SU-DHL-6 (cell line): ENCODE measurements at regions not wholly inside any gene's neighbourhood (a gene's known extent, or its start where the extent isn't known, plus 50 kb on each side); places are given as distances from the start of the nearest gene placed in this dataset.

Source experiments
- H2AFZ ChIP-seq: fragments of 200-600 bp; sonication (generic); 2 replicates; pipeline ENCODE4 v1.6.1; 2014; ENCODE audit warnings: low read depth, mild to moderate bottlenecking, moderate library complexity, mixed read lengths, antibody characterized with exemption, low read length; ENCODE audit not compliant: severe bottlenecking
- H3F3A ChIP-seq: fragments of 200-600 bp; shearing (Covaris generic); 2 replicates; pipeline ENCODE4 v1.6.0; 2016; ENCODE audit warnings: antibody characterized with exemption, mild to moderate bottlenecking; ENCODE audit not compliant: insufficient read depth
- H3K27ac ChIP-seq: fragments of 200-600 bp; sonication (generic); 2 replicates; pipeline ENCODE4 v1.5.1; 2016; ENCODE audit warnings: low read depth, mild to moderate bottlenecking, low read length, moderate library complexity, mixed read lengths
- H3K27me3 ChIP-seq: fragments of 200-600 bp; sonication (generic), shearing (Covaris generic); 2 replicates; pipeline ENCODE4 v1.6.0; 2014; ENCODE audit warnings: mild to moderate bottlenecking, low read length
- H3K36me3 ChIP-seq: fragments of 200-600 bp; sonication (generic); 2 replicates; pipeline ENCODE4 v1.6.1; 2014; ENCODE audit warnings: mild to moderate bottlenecking, low read length, mixed read lengths
- H3K4me2 ChIP-seq: fragments of 300-600, 200-600 bp; shearing (Covaris generic), sonication (generic); 2 replicates; pipeline ENCODE4 v1.6.0; 2014; ENCODE audit warnings: low read length, low read depth, mild to moderate bottlenecking; ENCODE audit not compliant: poor library complexity, severe bottlenecking
- H3K4me3 ChIP-seq: fragments of 200-600 bp; sonication (generic); 2 replicates; pipeline ENCODE4 v1.5.1; 2014; ENCODE audit warnings: antibody characterized with exemption, low read length, mild to moderate bottlenecking, mixed read lengths; ENCODE audit not compliant: insufficient read depth, poor library complexity, severe bottlenecking
- H3K79me2 ChIP-seq: fragments of 200-600 bp; sonication (generic); 2 replicates; pipeline ENCODE4 v1.6.1; 2014; ENCODE audit warnings: mild to moderate bottlenecking, low read length, moderate library complexity; ENCODE audit not compliant: insufficient read depth
- H3K9ac ChIP-seq: fragments of 200-600 bp; sonication (generic); 2 replicates; pipeline ENCODE4 v1.7.0; 2014; ENCODE audit warnings: mild to moderate bottlenecking, low read length
- H3K9me2 ChIP-seq: fragments of 200-600 bp; sonication (generic); replicated peaks from 2 replicates; pipeline ENCODE4 v1.6.1; 2014; ENCODE audit warnings: low read length; ENCODE audit not compliant: insufficient read depth
- H3K9me3 ChIP-seq: fragments of 200-600 bp; sonication (generic); 2 replicates; pipeline ENCODE4 v1.6.1; 2014; ENCODE audit warnings: low read length, mixed read lengths; ENCODE audit not compliant: insufficient read depth
- H4K20me1 ChIP-seq: fragments of 200-600 bp; sonication (generic); 2 replicates; pipeline ENCODE4 v1.6.1; 2014; ENCODE audit warnings: low read depth, mild to moderate bottlenecking, antibody characterized with exemption, low read length, moderate library complexity, mixed read lengths
- EZH2phosphoT487 ChIP-seq: fragments of 200-600 bp; sonication (generic), shearing (Covaris generic); conservative IDR thresholded peaks from 2 replicates; pipeline ENCODE4 v1.6.1; 2018; ENCODE audit warnings: mild to moderate bottlenecking, antibody characterized with exemption, low read length, moderate library complexity, mixed read lengths
- TF ChIP-seq, protein P1 (sequence below): fragments of 200-600 bp; sonication (generic); IDR thresholded peaks from one replicate; pipeline ENCODE4 v1.5.1; 2017; ENCODE audit warnings: antibody characterized with exemption, mild to moderate bottlenecking, low read length, moderate library complexity; ENCODE audit not compliant: insufficient read depth, poor library complexity, severe bottlenecking

DNA sequence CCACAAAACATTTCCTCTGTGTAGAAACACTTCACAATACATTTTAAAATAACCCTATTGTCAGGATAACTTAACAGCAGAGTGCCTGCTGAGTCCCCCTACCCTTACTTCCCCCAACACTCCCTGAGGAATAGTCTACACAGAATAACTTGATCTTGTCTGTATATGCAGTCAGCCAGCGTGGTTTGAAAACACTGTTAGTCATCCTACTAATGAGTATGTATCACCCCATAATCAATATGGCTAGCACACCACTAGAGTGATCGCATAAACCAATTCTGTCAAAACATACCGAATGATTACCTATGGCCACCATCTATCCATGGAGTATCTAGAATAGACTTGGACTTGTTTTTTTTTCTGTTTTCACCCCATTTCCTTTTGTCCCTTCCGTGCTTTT lies 152.7 kb upstream of the NECTIN3 start:
- no peak overlapping the region for H3K4me3 ChIP-seq

GRCh38 chr3:110925798-110926197 lies 145.8 kb upstream of the NECTIN3 start:
- H2AFZ ChIP-seq = no peak overlapping the region
- no peak for TF ChIP-seq EZH2phosphoT487
- TF ChIP-seq, protein P1, sequence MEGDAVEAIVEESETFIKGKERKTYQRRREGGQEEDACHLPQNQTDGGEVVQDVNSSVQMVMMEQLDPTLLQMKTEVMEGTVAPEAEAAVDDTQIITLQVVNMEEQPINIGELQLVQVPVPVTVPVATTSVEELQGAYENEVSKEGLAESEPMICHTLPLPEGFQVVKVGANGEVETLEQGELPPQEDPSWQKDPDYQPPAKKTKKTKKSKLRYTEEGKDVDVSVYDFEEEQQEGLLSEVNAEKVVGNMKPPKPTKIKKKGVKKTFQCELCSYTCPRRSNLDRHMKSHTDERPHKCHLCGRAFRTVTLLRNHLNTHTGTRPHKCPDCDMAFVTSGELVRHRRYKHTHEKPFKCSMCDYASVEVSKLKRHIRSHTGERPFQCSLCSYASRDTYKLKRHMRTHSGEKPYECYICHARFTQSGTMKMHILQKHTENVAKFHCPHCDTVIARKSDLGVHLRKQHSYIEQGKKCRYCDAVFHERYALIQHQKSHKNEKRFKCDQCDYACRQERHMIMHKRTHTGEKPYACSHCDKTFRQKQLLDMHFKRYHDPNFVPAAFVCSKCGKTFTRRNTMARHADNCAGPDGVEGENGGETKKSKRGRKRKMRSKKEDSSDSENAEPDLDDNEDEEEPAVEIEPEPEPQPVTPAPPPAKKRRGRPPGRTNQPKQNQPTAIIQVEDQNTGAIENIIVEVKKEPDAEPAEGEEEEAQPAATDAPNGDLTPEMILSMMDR = no peak
- H3K9ac ChIP-seq = no peak overlapping the region
- H3K36me3 ChIP-seq = no peaks in the 10 kb centered on the region
- no peak overlapping the region for H3K27ac ChIP-seq
- H3K4me3 ChIP-seq = no peak overlapping the region
- H3K79me2 ChIP-seq = no peaks in the 10 kb centered on the region
- no peaks in the 10 kb centered on the region for H3K27me3 ChIP-seq
- H3F3A ChIP-seq = no peaks in the 10 kb centered on the region
- no peak overlapping the region for H3K4me2 ChIP-seq
- H3K9me2 ChIP-seq = no peaks in the 10 kb centered on the region
- H4K20me1 ChIP-seq = no peaks in the 10 kb centered on the region
- no peaks in the 10 kb centered on the region for H3K9me3 ChIP-seq

More for the DNA sequence above, 152.7 kb upstream of the NECTIN3 start:
- no peak overlapping the region for H3K27ac ChIP-seq
- no peaks in the 10 kb centered on the region for H4K20me1 ChIP-seq
- no peaks in the 10 kb centered on the region for H3K9me3 ChIP-seq
- H3K9ac ChIP-seq = no peak overlapping the region
- no peak overlapping the region for H3K4me2 ChIP-seq
- no peaks in the 10 kb centered on the region for H3K9me2 ChIP-seq
- no peaks in the 10 kb centered on the region for H3K27me3 ChIP-seq
- H3F3A ChIP-seq = no peaks in the 10 kb centered on the region
- no peaks in the 10 kb centered on the region for H3K79me2 ChIP-seq
- H2AFZ ChIP-seq = no peak overlapping the region
- TF ChIP-seq, protein P1 = no peak
- TF ChIP-seq EZH2phosphoT487 = no peak
- no peaks in the 10 kb centered on the region for H3K36me3 ChIP-seq

DNA sequence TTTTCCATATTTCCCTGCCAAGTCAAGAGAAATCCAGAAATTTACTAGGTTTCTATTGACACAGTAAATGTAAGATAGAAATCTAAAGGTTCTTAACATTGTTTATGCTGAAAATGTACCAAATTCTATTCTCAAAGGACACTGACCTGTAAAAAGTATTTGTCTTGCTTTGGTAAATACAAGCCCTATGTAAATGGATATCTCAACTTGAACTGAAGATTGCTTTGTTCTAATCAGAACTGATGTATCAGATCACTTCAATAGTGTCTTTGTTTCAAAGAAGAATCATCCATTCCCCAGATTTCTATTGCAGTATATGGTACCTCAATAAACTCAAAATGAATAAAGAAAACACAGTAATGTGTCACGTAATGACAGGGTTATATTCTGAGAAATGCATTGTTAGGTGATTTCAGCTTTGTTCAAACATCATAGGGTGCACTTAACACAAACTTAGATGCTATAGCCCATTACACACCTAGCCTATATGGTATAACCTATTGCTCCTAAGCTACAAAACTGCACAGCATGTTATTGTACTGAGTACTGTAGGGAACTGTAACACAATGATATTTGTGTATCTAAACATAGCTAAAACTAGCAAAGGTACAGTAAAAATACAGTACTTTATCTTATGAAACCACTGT lies 143.5 kb upstream of the NECTIN3 start:
- Histone ChIP-seq H3K9me2 (no peaks in the 10 kb centered on the region), H3K27me3 (no peaks in the 10 kb centered on the region), H3K9me3 (no peaks in the 10 kb centered on the region), H3F3A (no peaks in the 10 kb centered on the region), H3K4me2 (no peak overlapping the region), H3K9ac (no peak overlapping the region), H2AFZ (no peak overlapping the region), H3K27ac (no peak overlapping the region), H3K79me2 (no peaks in the 10 kb centered on the region), H3K36me3 (no peaks in the 10 kb centered on the region), H4K20me1 (no peaks in the 10 kb centered on the region), H3K4me3 (no peak overlapping the region)
- no peak for TF ChIP-seq EZH2phosphoT487
- TF ChIP-seq, protein P1 = no peak
